ENCODE measurements at regions not wholly inside any gene's neighbourhood (a gene's known extent, or its start where the extent isn't known, plus 50 kb on each side); places are given as distances from the start of the nearest gene placed in this dataset.
A peak's percentile ranks its signal among the peaks of the same experiment; 100 is the strongest.

DNA sequence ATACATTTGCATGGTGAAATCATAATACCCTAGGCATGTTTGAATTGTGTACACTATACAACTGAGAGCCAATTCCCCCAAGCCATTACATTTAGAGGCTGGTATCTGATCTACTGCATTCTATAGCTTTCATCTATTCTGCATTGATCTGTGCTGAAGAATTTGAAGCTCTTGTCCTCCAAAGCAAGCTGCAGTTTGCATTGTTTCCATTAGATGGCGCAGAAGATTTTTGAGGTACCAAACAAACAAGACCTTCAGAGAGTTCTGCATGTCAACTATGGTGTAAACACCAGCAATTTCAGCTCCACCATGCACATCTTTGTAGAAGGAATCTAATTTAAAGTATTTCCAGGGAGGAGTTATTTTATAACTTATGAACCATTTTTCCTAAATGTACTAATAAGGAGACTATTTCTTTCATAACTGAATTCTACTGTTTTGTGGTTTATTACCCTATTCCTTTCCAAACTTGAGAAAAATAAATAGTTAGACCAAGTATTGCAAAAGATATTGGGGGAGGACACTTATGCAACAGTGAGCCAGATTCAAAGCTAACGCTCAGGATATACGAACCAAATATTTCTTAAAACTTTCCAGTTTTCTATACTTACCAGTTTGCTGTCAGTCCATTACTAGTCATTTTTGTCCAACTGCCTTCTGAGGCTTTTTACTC lies 761.8 kb upstream of the ACVR2A start:
- CTCF ChIA-PET: interaction anchor here (0.6 to 3.8 kb wide), 26 partner anchors 9 to 1412 kb away, joined by 3 to 23 read pairs (median 4); no protein-coding TSS in a partner anchor

DNA sequence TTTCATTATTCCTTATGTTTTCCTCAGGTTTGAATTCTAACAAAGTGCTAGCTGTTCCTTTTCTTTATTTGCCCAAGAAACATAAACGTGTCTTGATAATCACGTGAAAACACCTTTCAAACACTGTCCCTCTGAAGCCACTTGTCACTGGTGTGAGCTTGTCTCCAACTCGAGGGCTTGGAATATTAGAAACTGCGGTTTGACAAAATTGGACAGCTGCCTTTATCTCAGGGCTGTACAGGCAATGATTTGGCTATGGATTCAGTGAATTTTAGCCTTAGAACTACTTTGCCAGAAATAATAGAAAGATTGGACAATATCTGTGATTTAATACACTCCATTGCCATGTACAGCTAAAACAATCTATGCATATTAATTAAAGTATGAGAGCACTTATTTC lies 763.0 kb upstream of the ACVR2A start:
- H3K27ac ChIP-seq (ENCODE audit: extremely low read depth, low read depth, low read length): no peak overlapping the region
- H3K4me1 ChIP-seq (ENCODE audit: control insufficient read depth, insufficient read depth, low read length): no peaks in the 10 kb centered on the region
- H3K4me3 ChIP-seq (ENCODE audit: low read depth, low read length): no peak overlapping the region
- H3K36me3 ChIP-seq (ENCODE audit: control insufficient read depth in 2 of 2, insufficient read depth in 1 of 2, low read length in 2 of 2): no peaks in the 10 kb centered on the region
- TF ChIP-seq ZNF341 (tag by site-specific recombination; IDR thresholded peaks at IDR 0.05; ENCODE audit: low read depth) (no peak), SP3 (tag by site-specific recombination; IDR thresholded peaks at IDR 0.05) (no peak), ZNF391 (tag by site-specific recombination; IDR thresholded peaks at IDR 0.05; ENCODE audit: borderline replicate concordance, low read depth) (no peak), ZNF23 (tag by site-specific recombination; IDR thresholded peaks at IDR 0.05; ENCODE audit: borderline replicate concordance) (no peak), ZNF791 (tag by site-specific recombination; IDR thresholded peaks at IDR 0.05) (no peak), ZNF530 (tag by site-specific recombination; IDR thresholded peaks at IDR 0.05; ENCODE audit: low read depth) (no peak), TCF7L2 (IDR thresholded peaks at IDR 0.05; ENCODE audit: borderline replicate concordance, low read depth, low read length) (no peak), ZNF549 (tag by site-specific recombination; IDR thresholded peaks at IDR 0.05) (no peak), ZNF585B (tag by site-specific recombination; IDR thresholded peaks at IDR 0.05) (no peak), GFI1B (tag by site-specific recombination; IDR thresholded peaks at IDR 0.05) (no peak), ZNF248 (tag by site-specific recombination; IDR thresholded peaks at IDR 0.05) (no peak), ZNF561 (tag by site-specific recombination; IDR thresholded peaks at IDR 0.05; ENCODE audit: borderline replicate concordance) (no peak), ZSCAN23 (tag by site-specific recombination; IDR thresholded peaks at IDR 0.05) (no peak), BCL11B (tag by site-specific recombination; IDR thresholded peaks at IDR 0.05; ENCODE audit: low read depth) (no peak)
- TF ChIP-seq, protein P1, sequence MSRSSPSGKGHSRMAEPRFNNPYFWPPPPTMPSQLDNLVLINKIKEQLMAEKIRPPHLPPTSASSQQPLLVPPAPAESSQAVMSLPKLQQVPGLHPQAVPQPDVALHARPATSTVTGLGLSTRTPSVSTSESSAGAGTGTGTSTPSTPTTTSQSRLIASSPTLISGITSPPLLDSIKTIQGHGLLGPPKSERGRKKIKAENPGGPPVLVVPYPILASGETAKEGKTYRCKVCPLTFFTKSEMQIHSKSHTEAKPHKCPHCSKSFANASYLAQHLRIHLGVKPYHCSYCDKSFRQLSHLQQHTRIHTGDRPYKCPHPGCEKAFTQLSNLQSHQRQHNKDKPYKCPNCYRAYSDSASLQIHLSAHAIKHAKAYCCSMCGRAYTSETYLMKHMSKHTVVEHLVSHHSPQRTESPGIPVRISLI (tag by site-specific recombination; IDR thresholded peaks at IDR 0.05): no peak
- TF ChIP-seq, protein P2, sequence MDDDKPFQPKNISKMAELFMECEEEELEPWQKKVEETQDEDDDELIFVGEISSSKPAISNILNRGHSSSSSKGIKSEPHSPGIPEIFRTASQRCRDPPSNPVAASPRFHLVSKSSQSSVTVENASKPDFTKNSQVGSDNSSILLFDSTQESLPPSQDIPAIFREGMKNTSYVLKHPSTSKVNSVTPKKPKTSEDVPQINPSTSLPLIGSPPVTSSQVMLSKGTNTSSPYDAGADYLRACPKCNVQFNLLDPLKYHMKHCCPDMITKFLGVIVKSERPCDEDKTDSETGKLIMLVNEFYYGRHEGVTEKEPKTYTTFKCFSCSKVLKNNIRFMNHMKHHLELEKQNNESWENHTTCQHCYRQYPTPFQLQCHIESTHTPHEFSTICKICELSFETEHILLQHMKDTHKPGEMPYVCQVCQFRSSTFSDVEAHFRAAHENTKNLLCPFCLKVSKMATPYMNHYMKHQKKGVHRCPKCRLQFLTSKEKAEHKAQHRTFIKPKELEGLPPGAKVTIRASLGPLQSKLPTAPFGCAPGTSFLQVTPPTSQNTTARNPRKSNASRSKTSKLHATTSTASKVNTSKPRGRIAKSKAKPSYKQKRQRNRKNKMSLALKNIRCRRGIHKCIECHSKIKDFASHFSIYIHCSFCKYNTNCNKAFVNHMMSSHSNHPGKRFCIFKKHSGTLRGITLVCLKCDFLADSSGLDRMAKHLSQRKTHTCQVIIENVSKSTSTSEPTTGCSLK (tag by site-specific recombination; IDR thresholded peaks at IDR 0.05): no peak
- TF ChIP-seq, protein P3, sequence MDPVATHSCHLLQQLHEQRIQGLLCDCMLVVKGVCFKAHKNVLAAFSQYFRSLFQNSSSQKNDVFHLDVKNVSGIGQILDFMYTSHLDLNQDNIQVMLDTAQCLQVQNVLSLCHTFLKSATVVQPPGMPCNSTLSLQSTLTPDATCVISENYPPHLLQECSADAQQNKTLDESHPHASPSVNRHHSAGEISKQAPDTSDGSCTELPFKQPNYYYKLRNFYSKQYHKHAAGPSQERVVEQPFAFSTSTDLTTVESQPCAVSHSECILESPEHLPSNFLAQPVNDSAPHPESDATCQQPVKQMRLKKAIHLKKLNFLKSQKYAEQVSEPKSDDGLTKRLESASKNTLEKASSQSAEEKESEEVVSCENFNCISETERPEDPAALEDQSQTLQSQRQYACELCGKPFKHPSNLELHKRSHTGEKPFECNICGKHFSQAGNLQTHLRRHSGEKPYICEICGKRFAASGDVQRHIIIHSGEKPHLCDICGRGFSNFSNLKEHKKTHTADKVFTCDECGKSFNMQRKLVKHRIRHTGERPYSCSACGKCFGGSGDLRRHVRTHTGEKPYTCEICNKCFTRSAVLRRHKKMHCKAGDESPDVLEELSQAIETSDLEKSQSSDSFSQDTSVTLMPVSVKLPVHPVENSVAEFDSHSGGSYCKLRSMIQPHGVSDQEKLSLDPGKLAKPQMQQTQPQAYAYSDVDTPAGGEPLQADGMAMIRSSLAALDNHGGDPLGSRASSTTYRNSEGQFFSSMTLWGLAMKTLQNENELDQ (tag by site-specific recombination; IDR thresholded peaks at IDR 0.05; ENCODE audit: low read depth): no peak
- no peaks in the 10 kb centered on the region for H3K9me3 ChIP-seq (ENCODE audit: control insufficient read depth, insufficient read depth, low read depth, low read length)
- ChIA-PET POLR2A (no interaction called here), CTCF (interaction anchor here (0.7 to 3.8 kb wide), 7 partner anchors 10 to 814 kb away, joined by 3 to 23 read pairs (median 3); no protein-coding TSS in a partner anchor)

More for the DNA sequence above, 761.8 kb upstream of the ACVR2A start:
- H3K27ac ChIP-seq (ENCODE audit: extremely low read depth, low read depth, low read length): no peak overlapping the region
- H3K4me3 ChIP-seq (ENCODE audit: low read depth, low read length): no peak overlapping the region
- TF ChIP-seq ZNF654 (tag by site-specific recombination; IDR thresholded peaks at IDR 0.05; ENCODE audit: low read depth): peak; percentile 55
- TF ChIP-seq, protein P4, sequence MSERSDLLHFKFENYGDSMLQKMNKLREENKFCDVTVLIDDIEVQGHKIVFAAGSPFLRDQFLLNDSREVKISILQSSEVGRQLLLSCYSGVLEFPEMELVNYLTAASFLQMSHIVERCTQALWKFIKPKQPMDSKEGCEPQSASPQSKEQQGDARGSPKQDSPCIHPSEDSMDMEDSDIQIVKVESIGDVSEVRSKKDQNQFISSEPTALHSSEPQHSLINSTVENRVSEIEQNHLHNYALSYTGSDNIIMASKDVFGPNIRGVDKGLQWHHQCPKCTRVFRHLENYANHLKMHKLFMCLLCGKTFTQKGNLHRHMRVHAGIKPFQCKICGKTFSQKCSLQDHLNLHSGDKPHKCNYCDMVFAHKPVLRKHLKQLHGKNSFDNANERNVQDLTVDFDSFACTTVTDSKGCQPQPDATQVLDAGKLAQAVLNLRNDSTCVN (tag by site-specific recombination; optimal IDR thresholded peaks at IDR 0.05): no peak
- no peak for TF ChIP-seq ZNF792 (tag by site-specific recombination; IDR thresholded peaks at IDR 0.05)
- TF ChIP-seq ZNF211 (tag by site-specific recombination; IDR thresholded peaks at IDR 0.05; ENCODE audit: low read depth): no peak
- TF ChIP-seq, protein P5, sequence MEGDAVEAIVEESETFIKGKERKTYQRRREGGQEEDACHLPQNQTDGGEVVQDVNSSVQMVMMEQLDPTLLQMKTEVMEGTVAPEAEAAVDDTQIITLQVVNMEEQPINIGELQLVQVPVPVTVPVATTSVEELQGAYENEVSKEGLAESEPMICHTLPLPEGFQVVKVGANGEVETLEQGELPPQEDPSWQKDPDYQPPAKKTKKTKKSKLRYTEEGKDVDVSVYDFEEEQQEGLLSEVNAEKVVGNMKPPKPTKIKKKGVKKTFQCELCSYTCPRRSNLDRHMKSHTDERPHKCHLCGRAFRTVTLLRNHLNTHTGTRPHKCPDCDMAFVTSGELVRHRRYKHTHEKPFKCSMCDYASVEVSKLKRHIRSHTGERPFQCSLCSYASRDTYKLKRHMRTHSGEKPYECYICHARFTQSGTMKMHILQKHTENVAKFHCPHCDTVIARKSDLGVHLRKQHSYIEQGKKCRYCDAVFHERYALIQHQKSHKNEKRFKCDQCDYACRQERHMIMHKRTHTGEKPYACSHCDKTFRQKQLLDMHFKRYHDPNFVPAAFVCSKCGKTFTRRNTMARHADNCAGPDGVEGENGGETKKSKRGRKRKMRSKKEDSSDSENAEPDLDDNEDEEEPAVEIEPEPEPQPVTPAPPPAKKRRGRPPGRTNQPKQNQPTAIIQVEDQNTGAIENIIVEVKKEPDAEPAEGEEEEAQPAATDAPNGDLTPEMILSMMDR (tag by site-specific recombination; IDR thresholded peaks at IDR 0.05): peak; percentile 15; the same call in 1 of the 2 replicates
- POLR2A ChIA-PET: no interaction called here
- no peaks in the 10 kb centered on the region for H3K9me3 ChIP-seq (ENCODE audit: control insufficient read depth, insufficient read depth, low read depth, low read length)
- H3K4me1 ChIP-seq (ENCODE audit: control insufficient read depth, insufficient read depth, low read length): no peaks in the 10 kb centered on the region
- H3K36me3 ChIP-seq (ENCODE audit: control insufficient read depth in 2 of 2, insufficient read depth in 1 of 2, low read length in 2 of 2): no peaks in the 10 kb centered on the region

All from HEK293 (cell line).